MM.1S (cell line): ENCODE measurements at regions not wholly inside any gene's neighbourhood (a gene's known extent, or its start where the extent isn't known, plus 50 kb on each side); places are given as distances from the start of the nearest gene placed in this dataset.

ENCODE experiments used
- DNase-seq: peaks from one replicate; pipeline ENCODE4 v3.0.0-alpha.2; 2015
- H2AFZ ChIP-seq: fragments of 300-600 bp; sonication (generic); 2 replicates; pipeline ENCODE4 v1.6.0; 2016; ENCODE audit warnings: antibody characterized with exemption, low read length
- H3F3A ChIP-seq: fragments of 300-600 bp; sonication (generic); 2 replicates; pipeline ENCODE4 v1.6.1; 2016; ENCODE audit warnings: mild to moderate bottlenecking, antibody characterized with exemption, low read length, moderate library complexity, mixed read lengths; ENCODE audit not compliant: insufficient read depth
- H3K27ac ChIP-seq: fragments of 300-600 bp; sonication (generic); 2 replicates; pipeline ENCODE4 v1.5.1; 2016; ENCODE audit warnings: mild to moderate bottlenecking, low read length
- H3K27me3 ChIP-seq: fragments of 300-600 bp; sonication (generic); replicated peaks from 2 replicates; pipeline ENCODE4 v1.6.0; 2016; ENCODE audit warnings: low read length; ENCODE audit not compliant: insufficient read depth
- H3K36me3 ChIP-seq: fragments of 300-600 bp; sonication (generic); replicated peaks from 2 replicates; pipeline ENCODE4 v1.6.1; 2016; ENCODE audit warnings: mild to moderate bottlenecking, low read length, mixed read lengths; ENCODE audit not compliant: insufficient read depth
- H3K4me1 ChIP-seq: fragments of 300-600 bp; sonication (generic); 2 replicates; pipeline ENCODE4 v1.6.1; 2016; ENCODE audit warnings: low read length, mixed read lengths
- H3K4me2 ChIP-seq: fragments of 300-600 bp; sonication (generic); 2 replicates; pipeline ENCODE4 v1.6.0; 2016; ENCODE audit warnings: low read depth, low read length
- H3K4me3 ChIP-seq: fragments of 300-600 bp; sonication (generic); 2 replicates; pipeline ENCODE4 v1.5.1; 2016; ENCODE audit warnings: low read length, mixed read lengths
- H3K79me2 ChIP-seq: fragments of 300-600 bp; sonication (generic); 2 replicates; pipeline ENCODE4 v1.6.1; 2016; ENCODE audit warnings: mixed run types, low read length, mixed read lengths
- H3K9ac ChIP-seq: fragments of 300-600 bp; sonication (generic); 2 replicates; pipeline ENCODE4 v1.6.1; 2016; ENCODE audit warnings: low read length, mixed read lengths
- H3K9me2 ChIP-seq: fragments of 300-600 bp; sonication (generic); replicated peaks from 2 replicates; pipeline ENCODE4 v1.6.1; 2016; ENCODE audit warnings: mild to moderate bottlenecking, low read length, mixed read lengths; ENCODE audit not compliant: insufficient read depth
- H3K9me3 ChIP-seq: fragments of 300-600 bp; sonication (generic); replicated peaks from 2 replicates; pipeline ENCODE4 v1.6.1; 2016; ENCODE audit warnings: mild to moderate bottlenecking, low read length, mixed read lengths; ENCODE audit not compliant: insufficient read depth
- H4K20me1 ChIP-seq: fragments of 300-600 bp; sonication (generic); 2 replicates; pipeline ENCODE4 v1.6.1; 2016; ENCODE audit warnings: mild to moderate bottlenecking, low read length, moderate library complexity, mixed read lengths; ENCODE audit not compliant: insufficient read depth
- EZH2 ChIP-seq: fragments of 300-600 bp; sonication (generic); optimal IDR thresholded peaks from 2 replicates; pipeline ENCODE3; 2017; ENCODE audit warnings: low read depth, mild to moderate bottlenecking, antibody characterized with exemption, low read length, mixed read lengths
- EZH2phosphoT487 ChIP-seq: fragments of 300-600 bp; sonication (generic); IDR thresholded peaks from 2 replicates; pipeline ENCODE4 v1.6.1; 2018; ENCODE audit warnings: antibody characterized with exemption, low read length
- TF ChIP-seq, protein P1 (sequence below): fragments of 300-600 bp; sonication (generic); IDR thresholded peaks from 2 replicates; pipeline ENCODE4 v1.5.1; 2016; ENCODE audit warnings: antibody characterized with exemption, low read length, mixed read lengths

DNA sequence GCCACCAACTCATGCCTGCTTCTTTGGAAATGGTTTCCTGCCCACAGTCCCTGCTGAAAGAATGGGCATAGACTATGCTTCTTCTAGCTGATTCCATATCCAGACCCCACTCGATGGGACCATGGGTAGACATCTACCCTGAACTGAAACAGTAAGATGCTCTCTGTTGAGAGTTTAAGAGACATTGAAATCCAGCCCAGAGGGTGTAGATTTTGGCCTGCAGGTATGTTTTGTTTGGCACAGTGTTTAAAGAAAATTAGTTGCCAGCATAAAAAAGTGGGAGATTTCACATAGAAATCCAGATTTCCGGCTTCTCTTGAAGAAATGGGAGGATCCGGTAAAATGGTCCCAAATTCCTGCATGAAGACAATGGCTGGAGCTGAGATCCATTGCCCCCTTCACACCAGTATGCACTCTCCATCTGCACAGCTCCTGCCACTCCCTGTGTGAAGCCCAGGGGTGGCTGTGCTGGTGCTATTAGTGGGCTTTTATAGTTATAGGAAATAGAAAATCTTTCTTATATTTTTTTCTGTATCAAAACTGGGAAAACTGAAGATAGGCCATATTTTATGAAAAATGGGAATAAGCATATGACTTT, 218.1 kb downstream of the PTEN start:
- H2AFZ ChIP-seq = no peak overlapping the region
- no peak for DNase-seq

DNA sequence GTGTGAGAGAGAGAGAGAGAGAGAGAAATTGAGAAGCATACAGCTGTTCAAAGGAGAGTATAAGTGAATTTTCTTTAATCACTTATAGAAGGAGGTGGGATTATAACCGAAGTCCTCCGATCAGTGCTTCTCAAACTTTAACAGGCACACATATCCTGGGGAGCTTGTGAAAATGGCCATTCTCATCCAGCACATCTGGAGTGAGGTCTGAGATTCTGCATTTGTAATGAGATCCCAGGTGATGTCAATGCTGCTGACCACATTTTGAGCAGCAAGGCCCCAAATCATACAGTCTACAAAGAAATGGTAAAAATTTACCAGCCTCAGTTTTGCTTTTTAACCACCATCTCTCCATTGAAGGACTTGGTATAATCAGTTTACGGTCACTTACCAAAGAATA, 219.0 kb downstream of the PTEN start:
- Histone ChIP-seq H3K36me3 (no peaks in the 10 kb centered on the region), H3F3A (peaks cover 14% of the 10 kb centered on the region; the same call in 1 of the 2 replicates), H3K4me3 (no peak overlapping the region), H3K4me1 (peaks cover 40% of the 10 kb centered on the region), H3K9ac (no peak overlapping the region), H2AFZ (no peak overlapping the region), H3K27ac (peak overlapping the region; percentile 49; the same call in 1 of the 2 replicates), H3K9me2 (no peaks in the 10 kb centered on the region), H3K27me3 (no peaks in the 10 kb centered on the region), H3K4me2 (peak overlapping the region; percentile 49), H3K79me2 (no peaks in the 10 kb centered on the region), H3K9me3 (no peaks in the 10 kb centered on the region), H4K20me1 (no peaks in the 10 kb centered on the region)
- TF ChIP-seq EZH2 (no peak), EZH2phosphoT487 (no peak)
- TF ChIP-seq, protein P1, sequence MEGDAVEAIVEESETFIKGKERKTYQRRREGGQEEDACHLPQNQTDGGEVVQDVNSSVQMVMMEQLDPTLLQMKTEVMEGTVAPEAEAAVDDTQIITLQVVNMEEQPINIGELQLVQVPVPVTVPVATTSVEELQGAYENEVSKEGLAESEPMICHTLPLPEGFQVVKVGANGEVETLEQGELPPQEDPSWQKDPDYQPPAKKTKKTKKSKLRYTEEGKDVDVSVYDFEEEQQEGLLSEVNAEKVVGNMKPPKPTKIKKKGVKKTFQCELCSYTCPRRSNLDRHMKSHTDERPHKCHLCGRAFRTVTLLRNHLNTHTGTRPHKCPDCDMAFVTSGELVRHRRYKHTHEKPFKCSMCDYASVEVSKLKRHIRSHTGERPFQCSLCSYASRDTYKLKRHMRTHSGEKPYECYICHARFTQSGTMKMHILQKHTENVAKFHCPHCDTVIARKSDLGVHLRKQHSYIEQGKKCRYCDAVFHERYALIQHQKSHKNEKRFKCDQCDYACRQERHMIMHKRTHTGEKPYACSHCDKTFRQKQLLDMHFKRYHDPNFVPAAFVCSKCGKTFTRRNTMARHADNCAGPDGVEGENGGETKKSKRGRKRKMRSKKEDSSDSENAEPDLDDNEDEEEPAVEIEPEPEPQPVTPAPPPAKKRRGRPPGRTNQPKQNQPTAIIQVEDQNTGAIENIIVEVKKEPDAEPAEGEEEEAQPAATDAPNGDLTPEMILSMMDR = no peak
- DNase-seq = no peak

More for the DNA sequence above, 218.1 kb downstream of the PTEN start:
- Histone ChIP-seq H3K36me3 (no peaks in the 10 kb centered on the region), H3K4me1 (peaks cover 40% of the 10 kb centered on the region), H3K4me3 (no peak overlapping the region), H3K4me2 (peak overlapping the region; percentile 49; the same call in 1 of the 2 replicates), H3F3A (peaks cover 14% of the 10 kb centered on the region; the same call in 1 of the 2 replicates), H4K20me1 (no peaks in the 10 kb centered on the region), H3K79me2 (no peaks in the 10 kb centered on the region), H3K9me2 (no peaks in the 10 kb centered on the region), H3K27ac (no peak overlapping the region), H3K27me3 (no peaks in the 10 kb centered on the region), H3K9me3 (no peaks in the 10 kb centered on the region), H3K9ac (no peak overlapping the region)
- TF ChIP-seq EZH2 = no peak

DNA sequence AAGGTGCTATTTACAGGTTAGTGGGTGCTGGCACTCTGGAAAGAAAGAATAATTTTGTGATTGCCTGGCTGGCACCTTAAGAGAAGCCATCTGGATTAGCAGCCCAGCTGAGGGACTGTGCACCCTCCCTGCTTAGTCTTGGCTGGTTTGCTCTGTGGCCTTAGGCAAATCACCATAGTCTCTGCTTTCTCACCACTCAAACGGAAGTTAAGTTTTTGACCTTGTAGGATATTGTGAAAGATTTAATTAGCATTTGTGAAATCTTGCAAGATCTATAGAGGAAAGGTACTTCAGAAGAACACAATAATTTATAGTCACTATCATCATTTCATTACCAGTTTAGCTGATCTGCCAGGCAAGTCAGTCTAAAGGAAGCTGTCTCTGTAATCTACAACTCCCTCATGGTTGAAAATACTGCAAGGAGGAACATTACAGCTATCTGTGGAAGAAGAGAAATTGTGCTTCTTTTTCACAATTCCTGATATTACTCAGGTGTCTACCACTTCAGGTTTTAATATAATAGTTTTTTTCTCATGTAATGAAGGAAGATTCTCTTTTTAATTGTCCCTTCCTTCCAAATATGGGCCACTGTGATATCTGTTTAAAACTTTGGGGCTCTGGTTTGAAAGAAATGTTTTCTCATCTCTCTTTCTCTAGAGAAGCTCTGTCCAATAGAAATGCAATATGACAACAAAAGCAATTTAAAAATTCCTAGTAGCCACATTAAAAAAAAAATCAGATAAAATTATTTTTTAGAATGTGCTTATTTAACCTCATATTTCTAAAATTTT, 219.6 kb downstream of the PTEN start:
- H3K4me2 ChIP-seq = peak overlapping the region; percentile 49
- H3K36me3 ChIP-seq = no peaks in the 10 kb centered on the region
- no peaks in the 10 kb centered on the region for H3K9me2 ChIP-seq
- H3K4me3 ChIP-seq = no peak overlapping the region
- 0 out of 2 replicates have a peak overlapping the region, but pooled peaks have one; percentile 14 for H2AFZ ChIP-seq
- no peaks in the 10 kb centered on the region for H4K20me1 ChIP-seq
- peaks cover 14% of the 10 kb centered on the region; the same call in 1 of the 2 replicates for H3F3A ChIP-seq
- no peaks in the 10 kb centered on the region for H3K27me3 ChIP-seq
- no peaks in the 10 kb centered on the region for H3K9me3 ChIP-seq
- DNase-seq = peak; percentile 69
- H3K79me2 ChIP-seq = no peaks in the 10 kb centered on the region
- peak overlapping the region; percentile 49; the same call in 1 of the 2 replicates for H3K27ac ChIP-seq
- no peak for TF ChIP-seq EZH2phosphoT487
- TF ChIP-seq, protein P1 = no peak
- no peak for TF ChIP-seq EZH2
- H3K9ac ChIP-seq = no peak overlapping the region
- peaks cover 40% of the 10 kb centered on the region for H3K4me1 ChIP-seq
